ENCODE measurements at regions not wholly inside any gene's neighbourhood (a gene's known extent, or its start where the extent isn't known, plus 50 kb on each side); places are given as distances from the start of the nearest gene placed in this dataset.

GRCh38 chr17:79280010-79280409 is 205.4 kb downstream of the ENGASE start:
- no peak for TF ChIP-seq CTCF (IDR thresholded peaks at IDR 0.05)
- TF ChIP-seq POLR2A (IDR thresholded peaks at IDR 0.05): no peak
